MCF 10A (cell line): ENCODE measurements at regions not wholly inside any gene's neighbourhood (a gene's known extent, or its start where the extent isn't known, plus 50 kb on each side); places are given as distances from the start of the nearest gene placed in this dataset.

Experiments
- BruUV-seq: library from RNA; stranded (reverse); fragments of 400-500 nt; replicated peaks from 2 replicates; lab custom pipeline; 2021; lab: Mats Ljungman, UMichigan
- CTCF ChIA-PET: fragments of 300-600 bp; sonication (Branson Sonifier 250); formaldehyde crosslinking; extraction: SDS; loops from one replicate; lab custom pipeline; 2021; ENCODE audit warnings: antibody characterized with exemption, inconsistent platforms; lab: Yijun Ruan, JAX
- POLR2A ChIA-PET: fragments of 300-600, 350-650 bp; sonication (Branson Sonifier 250); formaldehyde crosslinking; extraction: SDS; loops from one replicate; lab custom pipeline; 2020; ENCODE audit warnings: antibody characterized with exemption, inconsistent platforms; lab: Yijun Ruan, JAX
- DNase-seq: peaks from one replicate; pipeline ENCODE4 v3.0.0-alpha.2; 2018; ENCODE audit not compliant: unreplicated experiment
- H3K27ac Mint-ChIP-seq: one replicate; pipeline ENCODE4 v1.8.0; 2022; ENCODE audit warnings: mild to moderate bottlenecking, low read depth, mixed read lengths; ENCODE audit not compliant: unreplicated experiment
- H3K27me3 Mint-ChIP-seq: one replicate; pipeline ENCODE4 v1.8.0; 2022; ENCODE audit warnings: mixed read lengths; ENCODE audit not compliant: insufficient read depth, unreplicated experiment
- H3K36me3 Mint-ChIP-seq: one replicate; pipeline ENCODE4 v1.8.0; 2022; ENCODE audit warnings: mild to moderate bottlenecking, moderate library complexity, mixed read lengths; ENCODE audit not compliant: insufficient read depth, unreplicated experiment
- H3K4me1 Mint-ChIP-seq: one replicate; pipeline ENCODE4 v1.8.0; 2022; ENCODE audit warnings: mixed read lengths; ENCODE audit not compliant: insufficient read depth, unreplicated experiment
- H3K4me3 Mint-ChIP-seq: one replicate; pipeline ENCODE4 v1.8.0; 2022; ENCODE audit warnings: mild to moderate bottlenecking, moderate library complexity, mixed read lengths; ENCODE audit not compliant: unreplicated experiment
- H3K9me3 Mint-ChIP-seq: one replicate; pipeline ENCODE4 v1.8.0; 2022; ENCODE audit warnings: mixed read lengths; ENCODE audit not compliant: unreplicated experiment
- intact Hi-C: fragments of 100-400 bp; cut with micrococcal nuclease; formaldehyde crosslinking; loops from 2 replicates; pipeline ENCODE4 v1.14.1; 2022
- TF ChIP-seq, protein P1 (sequence below): fragments of 200-600 bp; IDR thresholded peaks from one replicate; pipeline ENCODE4 v1.8.0; 2022; ENCODE audit warnings: antibody characterized with exemption, mild to moderate bottlenecking; ENCODE audit not compliant: unreplicated experiment

DNA sequence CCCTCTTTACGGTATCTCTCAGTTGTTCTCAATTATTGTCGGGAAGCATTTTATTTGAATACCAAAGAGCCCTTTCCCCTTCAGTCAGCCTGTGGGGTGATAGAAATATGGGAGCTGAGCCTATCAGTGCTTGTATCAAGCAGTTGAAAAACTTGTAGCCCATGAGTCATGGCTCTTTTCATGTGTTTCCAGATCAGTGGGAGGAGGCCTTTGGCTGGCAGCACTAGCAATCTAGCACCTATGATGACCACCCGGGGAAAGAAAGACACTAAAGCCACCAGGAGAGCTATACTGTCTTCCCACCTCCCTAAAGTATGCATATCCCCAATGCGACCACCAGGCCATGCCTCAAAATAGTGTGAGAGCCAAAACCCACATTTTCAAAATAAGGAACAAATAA, 696.9 kb upstream of the C9orf72 start:
- intact Hi-C loops = no loop called here
- BruUV-seq = no TSS peak
- H3K4me3 Mint-ChIP-seq = no peak overlapping the region

DNA sequence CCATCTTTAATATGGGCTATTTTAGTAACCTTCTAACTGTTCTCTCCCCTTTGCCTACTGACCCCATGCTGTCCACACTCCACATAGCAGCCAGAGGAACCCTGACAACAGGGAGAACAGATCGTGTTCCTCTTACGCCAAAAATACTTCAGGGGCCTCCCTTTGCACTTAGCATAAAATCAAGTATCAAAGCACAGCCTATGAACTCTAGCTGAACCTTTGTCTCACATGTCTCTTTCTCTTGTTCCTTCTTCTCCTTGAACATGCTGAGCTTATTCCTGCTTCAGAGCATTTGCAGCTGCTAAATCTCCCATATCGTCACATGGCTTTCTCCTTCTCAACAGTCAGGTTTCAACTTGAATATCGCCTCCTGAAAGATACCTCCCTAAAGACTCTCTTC, 698.8 kb upstream of the C9orf72 start:
- TF ChIP-seq, protein P1, sequence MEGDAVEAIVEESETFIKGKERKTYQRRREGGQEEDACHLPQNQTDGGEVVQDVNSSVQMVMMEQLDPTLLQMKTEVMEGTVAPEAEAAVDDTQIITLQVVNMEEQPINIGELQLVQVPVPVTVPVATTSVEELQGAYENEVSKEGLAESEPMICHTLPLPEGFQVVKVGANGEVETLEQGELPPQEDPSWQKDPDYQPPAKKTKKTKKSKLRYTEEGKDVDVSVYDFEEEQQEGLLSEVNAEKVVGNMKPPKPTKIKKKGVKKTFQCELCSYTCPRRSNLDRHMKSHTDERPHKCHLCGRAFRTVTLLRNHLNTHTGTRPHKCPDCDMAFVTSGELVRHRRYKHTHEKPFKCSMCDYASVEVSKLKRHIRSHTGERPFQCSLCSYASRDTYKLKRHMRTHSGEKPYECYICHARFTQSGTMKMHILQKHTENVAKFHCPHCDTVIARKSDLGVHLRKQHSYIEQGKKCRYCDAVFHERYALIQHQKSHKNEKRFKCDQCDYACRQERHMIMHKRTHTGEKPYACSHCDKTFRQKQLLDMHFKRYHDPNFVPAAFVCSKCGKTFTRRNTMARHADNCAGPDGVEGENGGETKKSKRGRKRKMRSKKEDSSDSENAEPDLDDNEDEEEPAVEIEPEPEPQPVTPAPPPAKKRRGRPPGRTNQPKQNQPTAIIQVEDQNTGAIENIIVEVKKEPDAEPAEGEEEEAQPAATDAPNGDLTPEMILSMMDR = no peak
- no peaks in the 10 kb centered on the region for H3K27me3 Mint-ChIP-seq
- H3K27ac Mint-ChIP-seq = no peak overlapping the region
- no peaks in the 10 kb centered on the region for H3K9me3 Mint-ChIP-seq
- DNase-seq = no peak
- intact Hi-C loops = no loop called here
- H3K4me3 Mint-ChIP-seq = no peak overlapping the region
- no peaks in the 10 kb centered on the region for H3K4me1 Mint-ChIP-seq
- POLR2A ChIA-PET = interaction anchor here (0.8 kb wide), 1 partner anchor 19 kb away, joined by 3 read pairs; no protein-coding TSS in a partner anchor
- CTCF ChIA-PET = no interaction called here
- BruUV-seq = no TSS peak
- H3K36me3 Mint-ChIP-seq = no peaks in the 10 kb centered on the region

More for the DNA sequence above, 696.9 kb upstream of the C9orf72 start:
- TF ChIP-seq, protein P1 = no peak
- Mint-ChIP-seq H3K27ac (no peak overlapping the region), H3K27me3 (no peaks in the 10 kb centered on the region), H3K4me1 (no peaks in the 10 kb centered on the region), H3K9me3 (no peaks in the 10 kb centered on the region), H3K36me3 (no peaks in the 10 kb centered on the region)
- ChIA-PET CTCF (interaction anchor here (0.5 to 0.6 kb wide), 2 partner anchors 19 to 197 kb away, joined by 3 to 4 read pairs; no protein-coding TSS in a partner anchor), POLR2A (no interaction called here)
- peak; percentile 5 for DNase-seq

DNA sequence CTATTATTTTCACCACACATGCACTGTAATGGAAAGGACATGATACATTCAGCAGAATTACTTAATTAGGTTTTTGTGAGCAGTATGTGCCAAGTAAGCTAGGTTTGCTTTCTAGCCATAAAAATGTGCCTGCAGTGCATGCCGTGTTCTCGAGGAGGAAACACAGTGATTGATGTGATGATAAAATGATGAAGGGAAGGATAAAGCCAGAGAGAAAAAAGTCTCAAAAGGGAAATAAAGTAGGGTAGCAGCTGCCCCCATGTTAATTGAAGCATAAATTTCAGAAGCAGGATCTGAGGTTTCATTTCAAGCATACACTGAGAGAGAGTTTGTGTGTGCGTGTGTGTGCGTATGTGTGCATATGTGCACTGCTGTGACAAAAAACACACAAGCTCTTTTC, 714.2 kb upstream of the C9orf72 start:
- Mint-ChIP-seq H3K9me3 (no peaks in the 10 kb centered on the region), H3K4me3 (no peak overlapping the region), H3K36me3 (no peaks in the 10 kb centered on the region), H3K27ac (no peak overlapping the region), H3K27me3 (no peaks in the 10 kb centered on the region), H3K4me1 (no peaks in the 10 kb centered on the region)
- CTCF ChIA-PET = interaction anchor here (0.6 kb wide), 1 partner anchor 232 kb away, joined by 3 read pairs; no protein-coding TSS in a partner anchor
- TF ChIP-seq, protein P1 = no peak
- POLR2A ChIA-PET = interaction anchor here (0.5 kb wide), 1 partner anchor 509 kb away, joined by 3 read pairs; no protein-coding TSS in a partner anchor
- no peak for DNase-seq
- intact Hi-C loops = no loop called here
- BruUV-seq = no TSS peak

DNA sequence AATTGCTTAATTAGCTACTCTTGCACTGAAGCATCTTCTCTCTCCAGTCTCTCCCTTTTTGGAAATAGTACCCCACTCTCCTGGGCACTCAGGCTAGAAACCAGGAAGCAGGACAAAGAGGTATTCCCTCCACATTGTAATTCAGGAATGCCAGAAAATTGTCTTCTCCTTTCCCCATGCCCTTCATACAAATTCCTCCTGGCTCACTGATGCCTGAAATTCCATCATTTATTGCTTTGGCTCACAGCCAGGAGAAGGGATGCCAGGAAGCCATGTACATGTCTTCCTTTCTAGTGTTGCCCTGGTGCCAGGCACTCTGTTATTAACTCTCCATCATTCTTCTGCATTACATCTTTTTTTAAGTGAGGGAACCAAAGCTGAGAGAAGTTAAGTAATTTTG, 716.5 kb upstream of the C9orf72 start:
- Mint-ChIP-seq H3K27ac (no peak overlapping the region), H3K9me3 (no peaks in the 10 kb centered on the region), H3K36me3 (no peaks in the 10 kb centered on the region), H3K27me3 (no peaks in the 10 kb centered on the region), H3K4me1 (no peaks in the 10 kb centered on the region), H3K4me3 (no peak overlapping the region)
- TF ChIP-seq, protein P1 = no peak
- ChIA-PET POLR2A (no interaction called here), CTCF (no interaction called here)
- no peak for DNase-seq
- BruUV-seq = no TSS peak
- intact Hi-C loops = no loop called here
